K562 (cell line): ENCODE measurements at regions not wholly inside any gene's neighbourhood (a gene's known extent, or its start where the extent isn't known, plus 50 kb on each side); places are given as distances from the start of the nearest gene placed in this dataset.

Experiments
- ATAC-seq: fragments of 200-7000 bp; cut with Tn5 transposase; 3 replicates; pipeline ENCODE4 v1.9.1; 2020; ENCODE audit warnings: moderate library complexity
- BruUV-seq: library from RNA; stranded (reverse); fragments of 400-500 nt; replicated peaks from 2 replicates; lab custom pipeline; 2021; lab: Mats Ljungman, UMichigan
- CTCF ChIA-PET: fragments of 300-600 bp; formaldehyde crosslinking; extraction: SDS; loops from one replicate; lab custom pipeline; 2021; ENCODE audit warnings: low intra/inter-chr PET ratio; lab: Yijun Ruan, JAX
- POLR2A ChIA-PET: fragments of 300-600, 350-650 bp; sonication (Branson Sonifier 250); formaldehyde crosslinking; extraction: SDS; loops from one replicate; lab custom pipeline; 2021; ENCODE audit warnings: antibody characterized with exemption, inconsistent platforms; lab: Yijun Ruan, JAX
- DNase-seq, 4 experiments: peaks; one replicate each; pipeline versions ENCODE4 v3.0.0 to v3.0.0-alpha.2; 2011 to 2018; ENCODE audit warnings: low spot score in 3 of 4, mixed read lengths in 3 of 4; ENCODE audit errors: extremely low read depth in 1 of 4
- FAIRE-seq: peaks from 2 replicates; lab custom pipeline; 2011; peaks lifted over from hg19 to GRCh38; lab: Jason Lieb, UNC
- H2AFZ ChIP-seq: 2 replicates; pipeline ENCODE4 v1.6.0; 2011; ENCODE audit warnings: low read depth, low read length, control low read depth, inconsistent platforms
- H3K27ac ChIP-seq: fragments of 200-600 bp; 3 replicates; pipeline ENCODE4 v1.8.0; 2011; ENCODE audit warnings: low read depth, mild to moderate bottlenecking, control low read depth, inconsistent platforms, low read length, moderate library complexity, mixed read lengths; ENCODE audit errors: extremely low read depth
- H3K27me3 ChIP-seq, 2 experiments: fragments of 300-600 bp in 1 of 2; 2 replicates in 1 of 2; 3 replicates in 1 of 2; pipeline versions ENCODE4 v1.6.0 to v1.8.0; 2011; ENCODE audit warnings: inconsistent platforms in 2 of 2, low read length in 2 of 2, mild to moderate bottlenecking in 1 of 2, mixed read lengths in 1 of 2, moderate library complexity in 1 of 2; ENCODE audit not compliant: control insufficient read depth in 2 of 2, insufficient read depth in 2 of 2
- H3K36me3 ChIP-seq: fragments of 300-600 bp; 3 replicates; pipeline ENCODE4 v1.8.0; 2011; ENCODE audit warnings: mild to moderate bottlenecking, low read length, inconsistent platforms; ENCODE audit not compliant: control insufficient read depth, insufficient read depth
- H3K4me1 ChIP-seq, 2 experiments: fragments of 200-600 bp in 1 of 2; replicated peaks in 1 of 2; 2 replicates in 1 of 2; 3 replicates in 1 of 2; pipeline versions ENCODE4 v1.5.1 to v1.8.0; 2011; ENCODE audit warnings: inconsistent platforms in 2 of 2, low read length in 2 of 2, mild to moderate bottlenecking in 1 of 2, mixed read lengths in 1 of 2, moderate library complexity in 1 of 2; ENCODE audit not compliant: control insufficient read depth in 2 of 2, insufficient read depth in 2 of 2
- H3K4me2 ChIP-seq: 2 replicates; pipeline ENCODE4 v1.6.1; 2011; ENCODE audit warnings: low read length, control low read depth, inconsistent platforms, mixed read lengths; ENCODE audit not compliant: insufficient read depth
- H3K4me3 ChIP-seq: fragments of 200-600 bp; sonication (generic), shearing (Covaris generic); 2 replicates; pipeline ENCODE4 v1.5.1; 2016; ENCODE audit warnings: control low read depth, inconsistent platforms
- H3K79me2 ChIP-seq: fragments of 200-600 bp; 3 replicates; pipeline ENCODE4 v1.8.0; 2011; ENCODE audit warnings: low read length, inconsistent platforms; ENCODE audit not compliant: control insufficient read depth, insufficient read depth
- H3K9ac ChIP-seq, 2 experiments: 2 replicates each; pipeline versions ENCODE4 v1.6.0 to v1.6.1; 2011; ENCODE audit warnings: low read depth in 2 of 2, low read length in 2 of 2, control low read depth in 1 of 2, inconsistent platforms in 1 of 2, mild to moderate bottlenecking in 1 of 2, mixed read lengths in 1 of 2; ENCODE audit not compliant: insufficient read depth in 1 of 2
- H3K9me1 ChIP-seq: one replicate; pipeline ENCODE4 v1.6.0; 2011; ENCODE audit warnings: inconsistent platforms, mild to moderate bottlenecking, low read length, moderate library complexity; ENCODE audit not compliant: control insufficient read depth, insufficient read depth
- H3K9me3 ChIP-seq: replicated peaks from 2 replicates; pipeline ENCODE4 v1.5.1; 2011; ENCODE audit warnings: low read depth, low read length, inconsistent platforms; ENCODE audit not compliant: control insufficient read depth, insufficient read depth
- H4K20me1 ChIP-seq: replicated peaks from 2 replicates; pipeline ENCODE4 v1.6.1; 2011; ENCODE audit warnings: low read length, inconsistent platforms, mixed read lengths; ENCODE audit not compliant: control insufficient read depth, insufficient read depth
- DMBX1 ChIP-seq: fragments of 250-450 bp; sonication (Bioruptor Pico); IDR thresholded peaks from 2 replicates; pipeline ENCODE4 v1.8.0; 2022; ENCODE audit warnings: inconsistent platforms, mild to moderate bottlenecking, moderate library complexity, borderline replicate concordance
- IFI16 ChIP-seq: fragments of 250-450 bp; sonication (Bioruptor Pico); IDR thresholded peaks from 2 replicates; pipeline ENCODE4 v2.1.2; 2022; ENCODE audit warnings: mild to moderate bottlenecking, inconsistent platforms
- KLF6 ChIP-seq: fragments of 250-450 bp; sonication (Bioruptor Pico); IDR thresholded peaks from 2 replicates; pipeline ENCODE4 v1.4.0; 2020; ENCODE audit warnings: mild to moderate bottlenecking, moderate library complexity, borderline replicate concordance
- MTA3 ChIP-seq: fragments of 450-650 bp; formaldehyde crosslinking; IDR thresholded peaks from 2 replicates; pipeline ENCODE4 v1.6.1; 2017; ENCODE audit warnings: mild to moderate bottlenecking, borderline replicate concordance
- POLR2AphosphoS2 ChIP-seq: IDR thresholded peaks from 2 replicates; pipeline ENCODE4 v1.6.1; 2012; ENCODE audit warnings: low read length, improper control_type of control experiment
- SIRT6 ChIP-seq: IDR thresholded peaks from one replicate; pipeline ENCODE4 v1.6.1; 2012; ENCODE audit warnings: low read depth, mild to moderate bottlenecking, control low read depth, inconsistent platforms, low read length, moderate library complexity
- ZNF445 ChIP-seq: fragments of 250-450 bp; sonication (Bioruptor Pico); IDR thresholded peaks from 2 replicates; pipeline ENCODE4 v1.4.0; 2020; ENCODE audit warnings: low read depth, mild to moderate bottlenecking, moderate library complexity
- whole genome bisulfite sequencing: fragments of 100-300 bp; shearing (Covaris generic); methylation state at CpG from one replicate; pipeline ENCODE4 v1.1.6; 2016; ENCODE audit warnings: low coverage, mixed read lengths; ENCODE audit not compliant: insufficient coverage; ENCODE audit errors: missing lambda C conversion rate; 5-methylcytosine and 5-hydroxymethylcytosine counted together
- in situ Hi-C: fragments of 300-500 bp; cut with MboI; formaldehyde crosslinking; loops from 4 replicates; pipeline ENCODE4 v1.15.0; 2018; ENCODE audit warnings: inconsistent platforms, mixed read lengths
- intact Hi-C: fragments of 100-400 bp; cut with micrococcal nuclease; formaldehyde crosslinking; loops from 2 replicates; pipeline ENCODE4 v1.14.2; 2022
- TF ChIP-seq, protein P1 (sequence below): fragments of 450-650 bp; formaldehyde crosslinking; IDR thresholded peaks from 2 replicates; pipeline ENCODE4 v1.4.0; 2020; ENCODE audit warnings: mild to moderate bottlenecking
- TF ChIP-seq, protein P2 (sequence below): fragments of 150-350 bp; IDR thresholded peaks from 2 replicates; pipeline ENCODE4 v1.6.1; 2014; ENCODE audit warnings: low read depth, mild to moderate bottlenecking, low read length, borderline replicate concordance
- TF ChIP-seq, protein P3 (sequence below): fragments of 200-800 bp; sonication (Bioruptor generic); IDR thresholded peaks from 2 replicates; pipeline ENCODE4 v1.6.1; 2017; ENCODE audit warnings: missing genetic modification characterization, missing compliant biosample characterization
- TF ChIP-seq, protein P4 (sequence below): sonication (generic); formaldehyde crosslinking; IDR thresholded peaks from 2 replicates; pipeline ENCODE4 v1.8.1; 2023; ENCODE audit warnings: mild to moderate bottlenecking, missing genetic modification reagents
- TF ChIP-seq, protein P5 (sequence below), 2 experiments: fragments of 150-350 bp in 1 of 2; IDR thresholded peaks; 2 replicates each; pipeline ENCODE4 v1.6.1; 2012 to 2016; ENCODE audit warnings: low read depth in 2 of 2, low read length in 2 of 2, mild to moderate bottlenecking in 1 of 2, moderate library complexity in 1 of 2

DNA sequence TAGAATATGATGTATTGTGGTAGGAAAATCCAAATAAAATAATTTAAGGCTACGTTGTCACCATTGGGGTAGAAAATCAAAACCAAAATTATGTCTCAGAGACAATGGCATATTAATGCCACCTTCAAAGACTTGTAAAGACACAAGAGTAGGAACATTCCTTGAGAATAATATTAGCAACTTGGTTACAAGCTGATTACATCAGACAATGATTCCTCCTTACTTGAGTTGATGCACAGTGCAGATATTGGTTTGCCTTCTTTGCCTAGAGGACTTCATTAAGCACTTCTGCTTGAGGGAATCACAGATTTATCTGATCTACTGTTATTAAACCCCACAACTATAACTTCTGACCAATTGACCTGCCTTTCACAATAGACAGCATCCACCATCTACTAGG lies 500.2 kb downstream of the CDH9 start:
- Histone ChIP-seq H3K79me2 (no peaks in the 10 kb centered on the region), H3K9ac (no peak overlapping the region), H3K9me1 (no peaks in the 10 kb centered on the region), H4K20me1 (no peaks in the 10 kb centered on the region), H3K36me3 (no peaks in the 10 kb centered on the region), H3K4me3 (no peak overlapping the region), H2AFZ (no peak overlapping the region), H3K4me2 (no peak overlapping the region), H3K27ac (no peak overlapping the region), H3K27me3 (no peaks in the 10 kb centered on the region), H3K4me1 (no peaks in the 10 kb centered on the region), H3K9me3 (0 out of 2 replicates have a peak, but pooled peaks cover 2% of the 10 kb centered on the region)
- FAIRE-seq (no peak), ATAC-seq (no peak), DNase-seq (no peak)
- in situ Hi-C loops, result no loop called here
- POLR2A ChIA-PET, result no interaction called here
- BruUV-seq, result no TSS peak
- 0% methylated on average over 1 of the region's 1 CpG for WGBS
- CTCF ChIA-PET, result no interaction called here
- intact Hi-C loops, result no loop called here
- no peak for TF ChIP-seq ZNF445 (CRISPR knock-in tag)
- TF ChIP-seq DMBX1, result no peak
- TF ChIP-seq, protein P1, sequence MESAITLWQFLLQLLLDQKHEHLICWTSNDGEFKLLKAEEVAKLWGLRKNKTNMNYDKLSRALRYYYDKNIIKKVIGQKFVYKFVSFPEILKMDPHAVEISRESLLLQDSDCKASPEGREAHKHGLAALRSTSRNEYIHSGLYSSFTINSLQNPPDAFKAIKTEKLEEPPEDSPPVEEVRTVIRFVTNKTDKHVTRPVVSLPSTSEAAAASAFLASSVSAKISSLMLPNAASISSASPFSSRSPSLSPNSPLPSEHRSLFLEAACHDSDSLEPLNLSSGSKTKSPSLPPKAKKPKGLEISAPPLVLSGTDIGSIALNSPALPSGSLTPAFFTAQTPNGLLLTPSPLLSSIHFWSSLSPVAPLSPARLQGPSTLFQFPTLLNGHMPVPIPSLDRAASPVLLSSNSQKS (CRISPR knock-in tag), result no peak
- TF ChIP-seq MTA3, result no peak
- TF ChIP-seq, protein P2, sequence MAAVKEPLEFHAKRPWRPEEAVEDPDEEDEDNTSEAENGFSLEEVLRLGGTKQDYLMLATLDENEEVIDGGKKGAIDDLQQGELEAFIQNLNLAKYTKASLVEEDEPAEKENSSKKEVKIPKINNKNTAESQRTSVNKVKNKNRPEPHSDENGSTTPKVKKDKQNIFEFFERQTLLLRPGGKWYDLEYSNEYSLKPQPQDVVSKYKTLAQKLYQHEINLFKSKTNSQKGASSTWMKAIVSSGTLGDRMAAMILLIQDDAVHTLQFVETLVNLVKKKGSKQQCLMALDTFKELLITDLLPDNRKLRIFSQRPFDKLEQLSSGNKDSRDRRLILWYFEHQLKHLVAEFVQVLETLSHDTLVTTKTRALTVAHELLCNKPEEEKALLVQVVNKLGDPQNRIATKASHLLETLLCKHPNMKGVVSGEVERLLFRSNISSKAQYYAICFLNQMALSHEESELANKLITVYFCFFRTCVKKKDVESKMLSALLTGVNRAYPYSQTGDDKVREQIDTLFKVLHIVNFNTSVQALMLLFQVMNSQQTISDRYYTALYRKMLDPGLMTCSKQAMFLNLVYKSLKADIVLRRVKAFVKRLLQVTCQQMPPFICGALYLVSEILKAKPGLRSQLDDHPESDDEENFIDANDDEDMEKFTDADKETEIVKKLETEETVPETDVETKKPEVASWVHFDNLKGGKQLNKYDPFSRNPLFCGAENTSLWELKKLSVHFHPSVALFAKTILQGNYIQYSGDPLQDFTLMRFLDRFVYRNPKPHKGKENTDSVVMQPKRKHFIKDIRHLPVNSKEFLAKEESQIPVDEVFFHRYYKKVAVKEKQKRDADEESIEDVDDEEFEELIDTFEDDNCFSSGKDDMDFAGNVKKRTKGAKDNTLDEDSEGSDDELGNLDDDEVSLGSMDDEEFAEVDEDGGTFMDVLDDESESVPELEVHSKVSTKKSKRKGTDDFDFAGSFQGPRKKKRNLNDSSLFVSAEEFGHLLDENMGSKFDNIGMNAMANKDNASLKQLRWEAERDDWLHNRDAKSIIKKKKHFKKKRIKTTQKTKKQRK, result no peak
- no peak for TF ChIP-seq POLR2AphosphoS2
- no peak for TF ChIP-seq KLF6 (CRISPR knock-in tag)
- TF ChIP-seq, protein P3, sequence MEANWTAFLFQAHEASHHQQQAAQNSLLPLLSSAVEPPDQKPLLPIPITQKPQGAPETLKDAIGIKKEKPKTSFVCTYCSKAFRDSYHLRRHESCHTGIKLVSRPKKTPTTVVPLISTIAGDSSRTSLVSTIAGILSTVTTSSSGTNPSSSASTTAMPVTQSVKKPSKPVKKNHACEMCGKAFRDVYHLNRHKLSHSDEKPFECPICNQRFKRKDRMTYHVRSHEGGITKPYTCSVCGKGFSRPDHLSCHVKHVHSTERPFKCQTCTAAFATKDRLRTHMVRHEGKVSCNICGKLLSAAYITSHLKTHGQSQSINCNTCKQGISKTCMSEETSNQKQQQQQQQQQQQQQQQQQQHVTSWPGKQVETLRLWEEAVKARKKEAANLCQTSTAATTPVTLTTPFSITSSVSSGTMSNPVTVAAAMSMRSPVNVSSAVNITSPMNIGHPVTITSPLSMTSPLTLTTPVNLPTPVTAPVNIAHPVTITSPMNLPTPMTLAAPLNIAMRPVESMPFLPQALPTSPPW, result no peak
- TF ChIP-seq, protein P4, sequence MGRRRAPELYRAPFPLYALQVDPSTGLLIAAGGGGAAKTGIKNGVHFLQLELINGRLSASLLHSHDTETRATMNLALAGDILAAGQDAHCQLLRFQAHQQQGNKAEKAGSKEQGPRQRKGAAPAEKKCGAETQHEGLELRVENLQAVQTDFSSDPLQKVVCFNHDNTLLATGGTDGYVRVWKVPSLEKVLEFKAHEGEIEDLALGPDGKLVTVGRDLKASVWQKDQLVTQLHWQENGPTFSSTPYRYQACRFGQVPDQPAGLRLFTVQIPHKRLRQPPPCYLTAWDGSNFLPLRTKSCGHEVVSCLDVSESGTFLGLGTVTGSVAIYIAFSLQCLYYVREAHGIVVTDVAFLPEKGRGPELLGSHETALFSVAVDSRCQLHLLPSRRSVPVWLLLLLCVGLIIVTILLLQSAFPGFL (CRISPR knock-in tag), result no peak
- no peak for TF ChIP-seq SIRT6
- TF ChIP-seq, protein P5, sequence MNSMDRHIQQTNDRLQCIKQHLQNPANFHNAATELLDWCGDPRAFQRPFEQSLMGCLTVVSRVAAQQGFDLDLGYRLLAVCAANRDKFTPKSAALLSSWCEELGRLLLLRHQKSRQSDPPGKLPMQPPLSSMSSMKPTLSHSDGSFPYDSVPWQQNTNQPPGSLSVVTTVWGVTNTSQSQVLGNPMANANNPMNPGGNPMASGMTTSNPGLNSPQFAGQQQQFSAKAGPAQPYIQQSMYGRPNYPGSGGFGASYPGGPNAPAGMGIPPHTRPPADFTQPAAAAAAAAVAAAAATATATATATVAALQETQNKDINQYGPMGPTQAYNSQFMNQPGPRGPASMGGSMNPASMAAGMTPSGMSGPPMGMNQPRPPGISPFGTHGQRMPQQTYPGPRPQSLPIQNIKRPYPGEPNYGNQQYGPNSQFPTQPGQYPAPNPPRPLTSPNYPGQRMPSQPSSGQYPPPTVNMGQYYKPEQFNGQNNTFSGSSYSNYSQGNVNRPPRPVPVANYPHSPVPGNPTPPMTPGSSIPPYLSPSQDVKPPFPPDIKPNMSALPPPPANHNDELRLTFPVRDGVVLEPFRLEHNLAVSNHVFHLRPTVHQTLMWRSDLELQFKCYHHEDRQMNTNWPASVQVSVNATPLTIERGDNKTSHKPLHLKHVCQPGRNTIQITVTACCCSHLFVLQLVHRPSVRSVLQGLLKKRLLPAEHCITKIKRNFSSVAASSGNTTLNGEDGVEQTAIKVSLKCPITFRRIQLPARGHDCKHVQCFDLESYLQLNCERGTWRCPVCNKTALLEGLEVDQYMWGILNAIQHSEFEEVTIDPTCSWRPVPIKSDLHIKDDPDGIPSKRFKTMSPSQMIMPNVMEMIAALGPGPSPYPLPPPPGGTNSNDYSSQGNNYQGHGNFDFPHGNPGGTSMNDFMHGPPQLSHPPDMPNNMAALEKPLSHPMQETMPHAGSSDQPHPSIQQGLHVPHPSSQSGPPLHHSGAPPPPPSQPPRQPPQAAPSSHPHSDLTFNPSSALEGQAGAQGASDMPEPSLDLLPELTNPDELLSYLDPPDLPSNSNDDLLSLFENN (IDR thresholded peaks at IDR 0.05; ENCODE audit: low read depth in 2 of 2, low read length in 2 of 2), result no peak
- TF ChIP-seq IFI16, result no peak
